Right lobe of liver (tissue), 4 donors: ENCODE measurements at regions not wholly inside any gene's neighbourhood (a gene's known extent, or its start where the extent isn't known, plus 50 kb on each side); places are given as distances from the start of the nearest gene placed in this dataset.

Experiments
- POLR2A ChIP-seq: fragments of 450-650 bp; IDR thresholded peaks from one replicate; pipeline ENCODE4 v1.6.1; 2017; ENCODE audit warnings: antibody characterized with exemption, mild to moderate bottlenecking
- TF ChIP-seq, protein P1 (sequence below), 4 donors: fragments of 200-600 bp in 3 of 4; fragments of 450-650 bp in 1 of 4; IDR thresholded peaks; one replicate each; pipeline versions ENCODE4 v1.5.1 to v1.8.0; 2016 to 2022; ENCODE audit warnings: antibody characterized with exemption in 4 of 4, mild to moderate bottlenecking in 2 of 4
- donor health status: DM: no; HTN: no; CAD: no.
- donor health status: DM: no; HTN: no; CAD: no.
- donor health status: DM: no; HTN: yes; CAD: no.

DNA sequence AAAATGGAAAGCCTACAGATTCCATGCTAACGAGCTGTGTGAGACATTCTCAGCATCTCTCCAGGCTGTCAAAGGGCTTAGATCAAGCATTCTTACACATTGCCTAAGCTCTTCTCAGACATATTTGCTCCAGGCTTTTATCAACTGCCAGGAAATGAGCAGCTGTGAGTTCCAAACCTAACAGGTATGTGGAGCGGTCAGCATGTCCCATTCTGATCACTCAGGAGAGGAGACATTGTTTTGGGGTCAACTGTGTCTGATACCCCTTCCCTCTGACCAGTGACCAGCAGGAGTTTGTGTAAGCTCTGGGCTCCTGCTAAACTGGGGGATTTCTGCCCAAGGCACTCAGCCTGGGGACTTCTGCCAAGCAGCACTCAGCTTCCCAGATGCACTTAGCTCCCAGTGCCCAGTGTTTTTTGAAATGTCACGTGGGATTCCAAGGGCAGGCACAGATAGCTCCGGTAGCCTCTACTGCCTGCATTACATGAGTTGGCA is 229.1 kb downstream of the SEC61B start:
- TF ChIP-seq POLR2A: no peak
- TF ChIP-seq, protein P1, sequence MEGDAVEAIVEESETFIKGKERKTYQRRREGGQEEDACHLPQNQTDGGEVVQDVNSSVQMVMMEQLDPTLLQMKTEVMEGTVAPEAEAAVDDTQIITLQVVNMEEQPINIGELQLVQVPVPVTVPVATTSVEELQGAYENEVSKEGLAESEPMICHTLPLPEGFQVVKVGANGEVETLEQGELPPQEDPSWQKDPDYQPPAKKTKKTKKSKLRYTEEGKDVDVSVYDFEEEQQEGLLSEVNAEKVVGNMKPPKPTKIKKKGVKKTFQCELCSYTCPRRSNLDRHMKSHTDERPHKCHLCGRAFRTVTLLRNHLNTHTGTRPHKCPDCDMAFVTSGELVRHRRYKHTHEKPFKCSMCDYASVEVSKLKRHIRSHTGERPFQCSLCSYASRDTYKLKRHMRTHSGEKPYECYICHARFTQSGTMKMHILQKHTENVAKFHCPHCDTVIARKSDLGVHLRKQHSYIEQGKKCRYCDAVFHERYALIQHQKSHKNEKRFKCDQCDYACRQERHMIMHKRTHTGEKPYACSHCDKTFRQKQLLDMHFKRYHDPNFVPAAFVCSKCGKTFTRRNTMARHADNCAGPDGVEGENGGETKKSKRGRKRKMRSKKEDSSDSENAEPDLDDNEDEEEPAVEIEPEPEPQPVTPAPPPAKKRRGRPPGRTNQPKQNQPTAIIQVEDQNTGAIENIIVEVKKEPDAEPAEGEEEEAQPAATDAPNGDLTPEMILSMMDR (IDR thresholded peaks at IDR 0.05): no peak
